HEK293T (cell line): ENCODE measurements at regions not wholly inside any gene's neighbourhood (a gene's known extent, or its start where the extent isn't known, plus 50 kb on each side); places are given as distances from the start of the nearest gene placed in this dataset.

Source experiments
- BHLHE40 ChIP-seq: fragments of 450-650 bp; IDR thresholded peaks from 2 replicates; pipeline ENCODE4 v1.6.1; 2016; ENCODE audit warnings: mild to moderate bottlenecking, moderate library complexity, borderline replicate concordance
- CTBP1 ChIP-seq: fragments of 450-650 bp; IDR thresholded peaks from 2 replicates; pipeline ENCODE4 v1.6.1; 2016; ENCODE audit warnings: borderline replicate concordance
- ELF4 ChIP-seq: fragments of 450-650 bp; IDR thresholded peaks from 2 replicates; pipeline ENCODE4 v1.6.1; 2017; ENCODE audit warnings: antibody characterized with exemption
- FOXA1 ChIP-seq: fragments of 450-650 bp; IDR thresholded peaks from 2 replicates; pipeline ENCODE4 v1.6.1; 2016; ENCODE audit warnings: mild to moderate bottlenecking
- FOXK2 ChIP-seq: fragments of 450-650 bp; IDR thresholded peaks from 2 replicates; pipeline ENCODE4 v1.6.1; 2016; ENCODE audit warnings: mild to moderate bottlenecking
- HDGF ChIP-seq: fragments of 450-650 bp; IDR thresholded peaks from 2 replicates; pipeline ENCODE4 v1.6.1; 2017; ENCODE audit warnings: antibody characterized with exemption, borderline replicate concordance
- L3MBTL2 ChIP-seq: fragments of 450-650 bp; conservative IDR thresholded peaks from 2 replicates; pipeline ENCODE4 v1.6.1; 2016; ENCODE audit warnings: mild to moderate bottlenecking
- LEF1 ChIP-seq: fragments of 450-650 bp; IDR thresholded peaks from 2 replicates; pipeline ENCODE4 v1.6.1; 2017; ENCODE audit warnings: mild to moderate bottlenecking, borderline replicate concordance
- NFRKB ChIP-seq: fragments of 450-650 bp; IDR thresholded peaks from 2 replicates; pipeline ENCODE4 v1.6.1; 2016; ENCODE audit warnings: mild to moderate bottlenecking, moderate library complexity
- PKNOX1 ChIP-seq: fragments of 450-650 bp; IDR thresholded peaks from 2 replicates; pipeline ENCODE4 v1.6.1; 2016
- SP1 ChIP-seq: fragments of 450-650 bp; IDR thresholded peaks from 2 replicates; pipeline ENCODE4 v1.6.1; 2017
- SUZ12 ChIP-seq: fragments of 450-650 bp; IDR thresholded peaks from 2 replicates; pipeline ENCODE4 v1.6.1; 2016; ENCODE audit warnings: mild to moderate bottlenecking
- TARDBP ChIP-seq: fragments of 450-650 bp; IDR thresholded peaks from 2 replicates; pipeline ENCODE4 v1.6.1; 2016
- ZNF384 ChIP-seq: fragments of 450-650 bp; IDR thresholded peaks from 2 replicates; pipeline ENCODE4 v1.6.1; 2016

GRCh38 chr13:59172076-59172475 lies 991.7 kb downstream of the DIAPH3 start:
- no peak for TF ChIP-seq ELF4
- no peak for TF ChIP-seq SP1
- no peak for TF ChIP-seq CTBP1
- no peak for TF ChIP-seq TARDBP
- no peak for TF ChIP-seq PKNOX1
- TF ChIP-seq BHLHE40, result no peak
- no peak for TF ChIP-seq SUZ12
- TF ChIP-seq NFRKB, result no peak
- TF ChIP-seq L3MBTL2, result no peak
- no peak for TF ChIP-seq FOXK2
- TF ChIP-seq HDGF, result no peak
- TF ChIP-seq ZNF384, result no peak
- TF ChIP-seq LEF1, result no peak
- TF ChIP-seq FOXA1, result no peak
